ENCODE measurements at regions not wholly inside any gene's neighbourhood (a gene's known extent, or its start where the extent isn't known, plus 50 kb on each side); places are given as distances from the start of the nearest gene placed in this dataset.

- TF ChIP-seq CTCF (IDR thresholded peaks at IDR 0.05) (no peak), EZH2 (IDR thresholded peaks at IDR 0.05; ENCODE audit: borderline replicate concordance, insufficient read depth, low read depth, low read length, poor library complexity, severe bottlenecking) (no peak)
Observed at GRCh38 chr3:17801131-17801530, 58.7 kb upstream of the TBC1D5 start.

All from B cell (primary cell).